ENCODE measurements at regions not wholly inside any gene's neighbourhood (a gene's known extent, or its start where the extent isn't known, plus 50 kb on each side); places are given as distances from the start of the nearest gene placed in this dataset.

DNA sequence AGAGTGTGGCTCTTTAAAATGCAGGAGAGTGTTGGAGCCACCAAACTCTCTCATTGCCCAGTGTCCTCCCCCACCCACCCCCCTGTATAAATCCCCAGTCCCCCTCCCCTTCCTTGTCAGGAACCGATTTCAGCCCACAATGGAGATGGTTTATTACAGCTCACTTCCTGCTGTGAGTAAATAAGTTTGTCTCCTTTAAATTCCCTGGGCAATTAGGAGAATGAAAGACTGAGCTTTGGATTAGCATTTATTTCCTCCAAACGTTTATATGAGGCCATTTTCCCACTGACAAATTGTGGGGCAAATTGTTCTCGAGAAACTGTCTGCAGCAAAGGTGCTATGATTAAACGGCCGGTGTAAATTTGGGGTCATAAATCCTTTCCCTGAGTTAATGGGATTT, 128.8 kb downstream of the DHX35 start:
- DNase-seq (ENCODE audit: insufficient read length, low spot score) (no peak), FAIRE-seq (no peak)

DNA sequence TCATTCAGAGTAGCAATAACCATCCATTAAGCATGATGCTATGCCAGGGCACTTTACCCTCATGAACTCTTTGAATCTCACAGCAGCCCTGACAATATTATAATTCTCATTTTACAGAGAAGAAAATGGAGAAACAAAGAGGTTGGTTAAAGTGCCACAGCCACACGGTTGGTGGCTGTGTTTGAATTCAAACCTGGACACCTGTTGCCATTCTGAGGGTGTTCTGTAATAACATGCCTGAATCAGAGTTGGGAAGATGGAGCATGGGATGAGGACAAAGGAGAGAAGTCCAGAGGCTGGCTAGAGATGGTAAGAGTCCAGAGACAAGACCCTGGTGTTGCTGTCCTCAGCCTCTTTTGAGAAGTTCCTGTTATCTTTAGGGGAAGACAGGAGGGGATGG, 127.7 kb downstream of the DHX35 start:
- FAIRE-seq (no peak), DNase-seq (ENCODE audit: insufficient read length, low spot score) (no peak)
